ENCODE measurements at regions not wholly inside any gene's neighbourhood (a gene's known extent, or its start where the extent isn't known, plus 50 kb on each side); places are given as distances from the start of the nearest gene placed in this dataset.
"Not testable (repeated sequence)": the region's sequence is repeated elsewhere in the genome, so short reads cannot be mapped to it uniquely, and the experiment has no call there.

DNA sequence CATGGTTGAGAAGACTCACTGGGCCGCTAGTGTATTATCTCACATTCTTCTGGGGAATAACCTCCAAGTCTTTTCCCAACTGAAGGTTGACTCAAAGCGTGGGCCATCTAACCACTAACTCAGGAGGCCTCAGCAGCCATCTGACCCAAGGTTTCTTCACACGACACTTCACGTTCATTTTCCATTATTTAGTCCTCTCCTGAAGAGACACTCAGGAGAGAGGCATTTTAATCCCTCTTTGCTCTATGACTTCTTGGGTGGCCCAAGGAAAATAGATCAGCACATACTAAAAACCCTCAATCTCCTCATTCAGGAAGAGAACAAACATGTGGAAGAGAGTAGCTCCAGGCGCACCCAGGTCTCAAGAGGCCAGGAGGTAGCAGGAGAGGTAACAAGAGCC is 252.8 kb upstream of the FOXF1 start:
- DNase-seq (ENCODE audit: low spot score) (no peak), ATAC-seq (ENCODE audit: low read depth) (no peak)
- H3K4me3 ChIP-seq (ENCODE audit: severe bottlenecking) = no peak overlapping the region
- no peaks in the 10 kb centered on the region for H3K36me3 ChIP-seq (ENCODE audit: low read depth)
- H3K27me3 ChIP-seq (ENCODE audit: insufficient read depth, poor library complexity, severe bottlenecking) = peaks cover 15% of the 10 kb centered on the region
- no peaks in the 10 kb centered on the region for H3K9me3 ChIP-seq (ENCODE audit: severe bottlenecking)
- H3K4me1 ChIP-seq (ENCODE audit: insufficient read depth, poor library complexity, severe bottlenecking) = no peaks in the 10 kb centered on the region
- TF ChIP-seq, protein P1, sequence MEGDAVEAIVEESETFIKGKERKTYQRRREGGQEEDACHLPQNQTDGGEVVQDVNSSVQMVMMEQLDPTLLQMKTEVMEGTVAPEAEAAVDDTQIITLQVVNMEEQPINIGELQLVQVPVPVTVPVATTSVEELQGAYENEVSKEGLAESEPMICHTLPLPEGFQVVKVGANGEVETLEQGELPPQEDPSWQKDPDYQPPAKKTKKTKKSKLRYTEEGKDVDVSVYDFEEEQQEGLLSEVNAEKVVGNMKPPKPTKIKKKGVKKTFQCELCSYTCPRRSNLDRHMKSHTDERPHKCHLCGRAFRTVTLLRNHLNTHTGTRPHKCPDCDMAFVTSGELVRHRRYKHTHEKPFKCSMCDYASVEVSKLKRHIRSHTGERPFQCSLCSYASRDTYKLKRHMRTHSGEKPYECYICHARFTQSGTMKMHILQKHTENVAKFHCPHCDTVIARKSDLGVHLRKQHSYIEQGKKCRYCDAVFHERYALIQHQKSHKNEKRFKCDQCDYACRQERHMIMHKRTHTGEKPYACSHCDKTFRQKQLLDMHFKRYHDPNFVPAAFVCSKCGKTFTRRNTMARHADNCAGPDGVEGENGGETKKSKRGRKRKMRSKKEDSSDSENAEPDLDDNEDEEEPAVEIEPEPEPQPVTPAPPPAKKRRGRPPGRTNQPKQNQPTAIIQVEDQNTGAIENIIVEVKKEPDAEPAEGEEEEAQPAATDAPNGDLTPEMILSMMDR (IDR thresholded peaks at IDR 0.05; ENCODE audit: poor library complexity, severe bottlenecking) = no peak
- H3K27ac ChIP-seq (ENCODE audit: poor library complexity, severe bottlenecking) = no peak overlapping the region

DNA sequence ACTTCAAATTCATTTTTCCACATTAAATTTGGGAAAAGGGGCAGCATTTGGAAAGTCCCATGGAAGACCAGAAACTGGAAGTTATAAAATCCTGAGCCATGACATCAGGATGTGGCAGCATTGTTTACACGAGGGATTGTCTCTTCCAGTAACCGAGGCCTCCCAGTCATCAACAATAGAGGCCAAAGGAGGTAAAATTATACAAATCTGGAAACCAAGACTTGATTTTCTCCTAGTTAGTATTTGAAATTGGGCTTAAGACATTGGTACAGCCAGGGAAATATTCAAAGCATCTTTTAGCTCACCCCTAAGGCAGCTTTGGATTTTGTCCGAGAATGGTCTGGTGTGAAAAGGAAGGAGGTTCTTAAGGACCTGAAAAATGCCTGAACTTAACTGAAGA is 251.6 kb upstream of the FOXF1 start:
- TF ChIP-seq, protein P1 (IDR thresholded peaks at IDR 0.05; ENCODE audit: poor library complexity, severe bottlenecking) = no peak
- Histone ChIP-seq H3K36me3 (ENCODE audit: low read depth) (no peaks in the 10 kb centered on the region), H3K27ac (ENCODE audit: poor library complexity, severe bottlenecking) (no peak overlapping the region), H3K27me3 (ENCODE audit: insufficient read depth, poor library complexity, severe bottlenecking) (peaks cover 12% of the 10 kb centered on the region), H3K4me3 (ENCODE audit: severe bottlenecking) (no peak overlapping the region), H3K4me1 (ENCODE audit: insufficient read depth, poor library complexity, severe bottlenecking) (no peaks in the 10 kb centered on the region), H3K9me3 (ENCODE audit: severe bottlenecking) (no peaks in the 10 kb centered on the region)
- ATAC-seq (ENCODE audit: low read depth) = no peak
- DNase-seq (ENCODE audit: low spot score) = no peak

DNA sequence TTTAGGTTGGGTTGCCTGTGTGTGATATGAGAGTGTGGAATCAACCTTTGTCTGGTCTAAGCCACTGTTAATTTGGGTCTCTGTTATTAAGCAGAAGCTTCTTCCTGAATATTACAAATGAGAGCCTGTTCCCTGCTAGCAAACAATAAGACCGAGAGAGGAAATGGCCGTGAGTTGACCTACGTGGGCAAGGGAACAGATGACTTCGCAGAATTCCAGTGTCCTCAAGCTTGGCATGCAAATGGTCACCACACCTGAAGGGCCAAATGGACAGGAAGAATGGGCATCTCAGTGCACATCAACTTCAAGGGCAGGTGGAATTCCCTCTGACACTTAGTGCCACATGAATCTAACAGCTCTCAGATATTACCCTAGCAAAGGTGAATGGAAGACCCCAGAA is 250.8 kb upstream of the FOXF1 start:
- no peak for ATAC-seq (ENCODE audit: low read depth)
- TF ChIP-seq, protein P1 (IDR thresholded peaks at IDR 0.05; ENCODE audit: poor library complexity, severe bottlenecking) = no peak
- H3K27ac ChIP-seq (ENCODE audit: poor library complexity, severe bottlenecking) = no peak overlapping the region

DNA sequence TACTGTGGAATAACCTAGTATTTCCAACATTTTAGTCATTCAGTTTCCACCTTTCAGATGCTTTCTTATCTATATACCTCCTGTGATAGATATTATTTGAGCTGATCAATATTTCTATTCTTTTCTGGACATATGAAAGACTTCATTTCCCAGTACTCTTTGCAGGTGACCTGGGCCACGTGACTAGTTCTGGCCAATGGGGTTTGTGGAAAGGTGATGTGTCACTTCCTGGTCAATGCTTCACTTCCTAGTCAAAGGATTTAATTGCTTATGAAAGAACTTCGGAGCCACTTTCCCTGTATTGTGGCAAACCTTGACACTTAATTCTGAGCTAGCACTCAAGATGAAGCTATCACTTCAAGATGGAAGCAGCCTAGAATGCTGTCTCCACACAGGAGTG is 248.9 kb upstream of the FOXF1 start:
- no peaks in the 10 kb centered on the region for H3K36me3 ChIP-seq (ENCODE audit: low read depth)
- ATAC-seq (ENCODE audit: low read depth) = no peak
- no peaks in the 10 kb centered on the region for H3K9me3 ChIP-seq (ENCODE audit: severe bottlenecking)
- H3K4me1 ChIP-seq (ENCODE audit: insufficient read depth, poor library complexity, severe bottlenecking) = no peaks in the 10 kb centered on the region
- TF ChIP-seq, protein P1 (IDR thresholded peaks at IDR 0.05; ENCODE audit: poor library complexity, severe bottlenecking) = no peak
- H3K27ac ChIP-seq (ENCODE audit: poor library complexity, severe bottlenecking) = no peak overlapping the region
- DNase-seq (ENCODE audit: low spot score) = no peak
- no peak overlapping the region for H3K4me3 ChIP-seq (ENCODE audit: severe bottlenecking)
- peaks cover 3% of the 10 kb centered on the region for H3K27me3 ChIP-seq (ENCODE audit: insufficient read depth, poor library complexity, severe bottlenecking)

More for the DNA sequence above, 250.8 kb upstream of the FOXF1 start:
- Histone ChIP-seq H3K27me3 (ENCODE audit: insufficient read depth, poor library complexity, severe bottlenecking) (peaks cover 12% of the 10 kb centered on the region), H3K9me3 (ENCODE audit: severe bottlenecking) (no peaks in the 10 kb centered on the region), H3K36me3 (ENCODE audit: low read depth) (no peaks in the 10 kb centered on the region), H3K4me1 (ENCODE audit: insufficient read depth, poor library complexity, severe bottlenecking) (no peaks in the 10 kb centered on the region), H3K4me3 (ENCODE audit: severe bottlenecking) (no peak overlapping the region)
- no peak for DNase-seq (ENCODE audit: low spot score)

DNA sequence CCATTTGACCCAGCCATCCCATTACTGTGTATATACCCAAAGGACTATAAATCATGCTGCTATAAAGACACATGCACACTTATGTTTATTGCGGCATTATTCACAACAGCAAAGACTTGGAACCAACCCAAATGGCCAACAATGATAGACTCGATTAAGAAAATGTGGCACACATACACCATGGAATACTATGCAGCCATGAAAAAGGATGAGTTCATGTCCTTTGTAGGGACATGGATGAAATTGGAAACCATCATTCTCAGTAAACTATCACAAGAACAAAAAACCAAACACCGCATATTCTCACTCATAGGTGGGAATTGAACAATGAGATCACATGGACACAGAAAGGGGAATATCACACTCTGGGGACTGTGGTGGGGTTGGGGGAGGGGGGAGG is 242.7 kb upstream of the FOXF1 start:
- H3K27me3 ChIP-seq (ENCODE audit: insufficient read depth, poor library complexity, severe bottlenecking) = peaks cover 14% of the 10 kb centered on the region
- not testable (repeated sequence) for H3K9me3 ChIP-seq (ENCODE audit: severe bottlenecking); H3K4me1 ChIP-seq (ENCODE audit: insufficient read depth, poor library complexity, severe bottlenecking); ATAC-seq (ENCODE audit: low read depth); DNase-seq (ENCODE audit: low spot score); H3K4me3 ChIP-seq (ENCODE audit: severe bottlenecking); H3K36me3 ChIP-seq (ENCODE audit: low read depth); H3K27ac ChIP-seq (ENCODE audit: poor library complexity, severe bottlenecking)
